ENCODE measurements at regions not wholly inside any gene's neighbourhood (a gene's known extent, or its start where the extent isn't known, plus 50 kb on each side); places are given as distances from the start of the nearest gene placed in this dataset.

- DNase-seq = no peak
Measured at GRCh38 chr22:27435844-27436576, 365.5 kb downstream of the MN1 start.

GRCh38 chr22:27436591-27436990 is 365.0 kb downstream of the MN1 start:
- no peak for DNase-seq

GRCh38 chr22:27437570-27437969 is 364.0 kb downstream of the MN1 start:
- no peak for DNase-seq

- no peak for DNase-seq
Measured at GRCh38 chr22:27438271-27438980, 363.1 kb downstream of the MN1 start.

GRCh38 chr22:27439131-27439530 is 362.4 kb downstream of the MN1 start:
- no peak for DNase-seq

- DNase-seq = no peak
Measured at GRCh38 chr22:27440304-27440865, 361.2 kb downstream of the MN1 start.

GRCh38 chr22:27441706-27442475 is 359.7 kb downstream of the MN1 start:
- DNase-seq = no peak

- DNase-seq = no peak
Measured at GRCh38 chr22:27443306-27443705, 358.2 kb downstream of the MN1 start.

GRCh38 chr22:27445881-27446280 is 355.7 kb downstream of the MN1 start:
- DNase-seq = no peak

- no peak for DNase-seq
Measured at GRCh38 chr22:27447289-27447688, 354.3 kb downstream of the MN1 start.

- no peak for DNase-seq
Measured at GRCh38 chr22:27450448-27450847, 351.1 kb downstream of the MN1 start.

GRCh38 chr22:27452245-27452644 is 349.3 kb downstream of the MN1 start:
- no peak for DNase-seq

GRCh38 chr22:27452922-27453321 is 348.6 kb downstream of the MN1 start:
- no peak for DNase-seq

GRCh38 chr22:27453725-27454124 is 347.8 kb downstream of the MN1 start:
- DNase-seq = no peak

- no peak for DNase-seq
Measured at GRCh38 chr22:27454807-27455450, 346.6 kb downstream of the MN1 start.

- no peak for DNase-seq
Measured at GRCh38 chr22:27455526-27455925, 346.0 kb downstream of the MN1 start.

GRCh38 chr22:27456696-27457503 is 344.7 kb downstream of the MN1 start:
- DNase-seq = no peak

GRCh38 chr22:27459999-27460398 is 341.6 kb downstream of the MN1 start:
- no peak for DNase-seq

- no peak for DNase-seq
Measured at GRCh38 chr22:27460591-27461347, 340.8 kb downstream of the MN1 start.

- DNase-seq = no peak
Measured at GRCh38 chr22:27461470-27461869, 340.1 kb downstream of the MN1 start.

- DNase-seq = no peak
Measured at GRCh38 chr22:27462190-27462589, 339.4 kb downstream of the MN1 start.
